SHP77 treated with DMSO at 0.1 percent for 48 hours (cell line): ENCODE measurements at regions not wholly inside any gene's neighbourhood (a gene's known extent, or its start where the extent isn't known, plus 50 kb on each side); places are given as distances from the start of the nearest gene placed in this dataset.
"Not testable (repeated sequence)": the region's sequence is repeated elsewhere in the genome, so short reads cannot be mapped to it uniquely, and the experiment has no call there.

Experiments used
- DNase-seq: peaks from one replicate; lab custom pipeline; 2025; lab: John Stamatoyannopoulos, UW

DNA sequence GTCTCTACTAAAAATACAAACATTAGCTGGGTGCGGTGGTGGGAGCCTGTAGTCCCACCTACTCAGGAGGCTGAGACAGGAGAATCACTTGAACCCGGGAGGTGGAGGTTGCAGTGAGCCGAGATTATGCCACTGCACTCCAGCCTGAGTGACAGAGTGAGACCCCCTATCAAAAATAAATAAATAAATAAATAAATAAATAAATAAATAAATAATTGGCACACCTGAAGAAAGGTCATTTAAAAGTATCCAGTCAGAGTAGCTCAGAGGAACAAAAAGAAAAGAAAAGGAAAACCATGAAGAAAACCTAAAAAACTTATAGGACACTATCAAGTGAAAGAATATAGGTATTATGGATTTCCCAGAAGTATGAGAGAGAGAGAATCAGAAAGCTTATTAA, 330.1 kb upstream of the AR start:
- DNase-seq: not testable (repeated sequence)

DNA sequence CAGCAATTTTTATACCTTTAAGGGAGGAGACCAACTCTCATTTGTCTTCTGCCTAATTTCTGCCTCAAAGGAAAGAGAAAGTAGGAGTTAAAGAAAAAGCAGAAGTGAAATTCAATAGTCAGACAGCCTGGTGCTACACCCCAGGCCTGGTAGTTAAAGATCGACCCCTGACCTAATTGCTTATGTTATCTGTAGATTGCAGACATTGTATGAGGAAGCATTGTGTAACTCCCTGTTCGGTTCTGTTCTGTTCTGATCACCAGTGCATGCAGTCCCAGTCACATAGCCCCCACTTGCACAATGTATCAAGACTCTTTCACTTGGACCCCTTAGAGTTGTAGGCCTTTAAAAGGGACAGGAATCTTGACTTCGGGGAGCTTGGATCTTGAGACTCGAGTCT, 335.9 kb upstream of the AR start:
- no peak for DNase-seq

DNA sequence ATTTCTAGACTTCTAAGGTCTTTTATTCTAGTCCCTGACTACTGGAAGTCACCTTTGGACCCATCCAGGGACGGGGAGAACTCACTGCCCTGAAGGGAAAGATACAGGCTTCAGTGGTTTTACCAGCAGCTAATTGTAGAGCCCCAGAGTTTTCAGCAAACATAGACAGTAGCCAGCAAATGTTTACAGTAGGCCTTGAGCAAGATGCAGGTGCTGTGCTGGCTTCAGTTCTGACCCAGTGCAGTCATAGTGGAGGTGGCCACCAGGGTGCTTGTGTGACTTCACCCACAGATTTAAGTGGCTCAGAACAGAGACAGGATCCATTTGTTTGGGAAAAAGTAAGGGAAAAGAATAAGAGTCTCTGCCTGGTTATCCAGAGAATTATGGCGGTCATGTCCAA, 384.4 kb upstream of the AR start:
- DNase-seq: no peak

DNA sequence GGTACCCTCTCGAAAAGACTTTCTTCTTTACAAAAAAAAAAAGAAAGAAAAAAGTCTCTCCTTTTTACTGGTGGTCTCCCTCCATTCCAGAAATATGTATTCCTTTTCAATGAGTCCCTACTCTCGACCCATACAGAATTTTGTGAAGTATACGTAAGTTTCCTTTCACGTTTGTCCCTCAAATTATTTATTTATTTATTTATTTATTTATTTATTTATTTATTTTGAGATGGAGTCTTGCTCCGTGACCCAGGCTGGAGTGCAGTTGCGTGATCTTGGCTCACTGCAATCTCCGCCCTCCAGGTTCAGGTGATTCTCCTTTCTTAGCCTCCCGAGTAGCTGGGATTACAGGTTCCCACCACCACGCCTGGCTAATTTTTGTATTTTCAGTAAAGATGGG, 429.2 kb upstream of the AR start:
- DNase-seq: no peak

DNA sequence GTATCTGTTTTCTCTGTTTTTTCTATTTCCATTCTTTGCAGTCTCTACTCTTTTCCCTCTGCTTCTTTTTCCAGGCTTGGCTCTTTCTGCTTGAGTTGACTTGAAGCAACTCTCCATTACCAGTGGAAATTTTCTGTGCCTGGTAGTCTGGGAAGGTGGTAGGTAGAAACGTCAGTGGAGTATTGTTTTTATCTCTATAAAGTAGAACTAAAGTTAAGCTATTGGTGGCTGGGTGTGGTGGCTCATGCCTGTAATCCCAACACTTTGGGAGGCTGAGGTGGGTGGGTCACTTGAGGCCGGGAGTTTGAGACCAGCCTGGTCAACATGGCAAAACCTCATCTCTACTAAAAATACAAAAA, 438.1 kb upstream of the AR start:
- no peak for DNase-seq

DNA sequence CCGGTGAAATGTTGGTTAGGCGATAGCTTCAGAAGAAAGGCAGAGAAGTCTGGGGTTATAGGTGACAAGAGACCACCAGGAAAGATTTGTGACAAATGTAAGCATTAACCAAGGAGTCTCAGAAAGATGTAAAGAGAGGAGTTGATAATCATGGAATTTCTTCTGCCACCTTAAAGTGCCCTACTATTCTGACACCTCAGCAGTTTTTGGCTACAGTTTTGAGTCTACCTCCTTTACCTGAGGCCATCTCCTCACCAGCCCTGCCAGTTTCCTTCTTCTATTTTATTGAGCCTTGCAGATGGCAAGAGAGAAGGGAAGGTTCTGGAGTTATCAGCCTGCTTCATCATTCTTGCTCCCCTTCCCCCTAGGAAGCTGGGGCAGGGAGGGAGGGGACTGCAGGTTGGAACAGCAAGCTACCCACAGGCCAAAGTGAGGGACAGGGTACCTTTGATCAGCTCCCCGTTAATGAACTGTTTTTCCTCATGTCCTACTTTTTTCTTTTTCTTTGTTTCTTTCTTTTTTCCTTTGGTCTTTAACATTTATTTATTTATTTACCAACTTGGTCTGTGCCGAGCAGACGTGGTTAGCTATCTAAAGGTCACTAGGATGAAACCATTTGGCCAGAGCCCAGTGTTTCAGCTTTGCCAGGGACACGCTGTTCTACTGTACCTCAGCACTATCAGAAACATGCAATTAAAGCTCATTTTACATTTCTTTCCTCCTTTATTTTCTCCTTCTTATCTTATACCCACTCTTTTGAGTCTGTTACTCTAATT, 438.7 kb upstream of the AR start:
- no peak for DNase-seq

DNA sequence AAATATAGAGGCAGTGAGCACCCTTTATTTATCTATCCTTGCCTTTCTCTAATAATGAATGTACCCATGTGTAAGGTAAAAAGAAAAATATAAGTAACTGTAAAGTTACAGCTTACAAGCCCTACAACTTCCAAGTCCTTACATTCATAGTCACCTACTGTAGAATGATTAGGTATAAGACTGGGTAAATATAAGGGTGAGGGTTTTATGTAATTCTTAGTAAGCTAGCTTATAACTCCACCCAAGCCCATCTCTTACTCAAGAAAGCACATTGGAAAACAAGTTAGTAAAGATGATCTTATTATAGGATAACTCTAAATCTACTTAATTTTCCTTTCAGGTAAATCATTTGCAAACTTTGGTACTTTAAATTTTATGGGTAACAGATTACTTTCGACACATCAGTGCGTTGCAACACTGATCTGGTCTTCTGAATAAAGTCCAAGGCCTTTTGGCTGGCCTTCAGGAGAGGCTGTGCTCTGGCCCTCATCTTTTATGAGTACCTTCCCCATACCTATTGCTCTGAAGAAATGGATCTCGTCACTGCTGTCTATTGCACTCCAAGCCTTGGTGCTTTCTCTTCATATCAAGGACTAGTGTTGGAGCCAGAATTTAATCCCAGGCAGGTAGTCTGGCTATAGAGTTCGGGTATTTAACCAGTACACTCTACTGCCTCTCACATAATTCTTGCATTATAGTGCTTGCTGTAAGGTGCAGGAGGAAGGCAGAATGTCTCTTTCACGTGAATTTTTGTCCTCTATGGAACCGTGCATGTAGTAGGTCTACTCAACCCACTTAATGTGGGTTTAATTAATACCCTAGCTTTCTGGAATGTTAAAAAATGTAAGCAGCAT, 443.6 kb upstream of the AR start:
- no peak for DNase-seq

DNA sequence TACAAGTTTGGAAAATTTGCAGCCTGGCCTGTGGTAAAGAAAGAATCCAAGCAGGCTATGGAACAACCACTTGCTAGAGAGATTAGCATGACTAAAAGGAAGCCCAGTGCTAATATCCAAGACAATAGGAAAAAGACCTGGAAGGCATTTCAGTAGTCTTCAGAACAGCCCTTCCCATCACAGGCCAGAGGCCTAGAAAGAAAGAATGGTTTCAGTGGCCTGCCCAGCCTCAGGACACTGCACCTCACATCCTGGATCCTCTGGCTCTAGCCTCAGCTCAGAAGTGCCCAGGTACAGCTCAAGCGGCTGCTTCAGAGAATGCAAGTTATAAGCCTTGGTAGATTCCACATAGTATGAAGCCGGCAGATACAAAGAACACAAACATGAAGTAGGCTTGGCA, 449.8 kb upstream of the AR start:
- DNase-seq: no peak

DNA sequence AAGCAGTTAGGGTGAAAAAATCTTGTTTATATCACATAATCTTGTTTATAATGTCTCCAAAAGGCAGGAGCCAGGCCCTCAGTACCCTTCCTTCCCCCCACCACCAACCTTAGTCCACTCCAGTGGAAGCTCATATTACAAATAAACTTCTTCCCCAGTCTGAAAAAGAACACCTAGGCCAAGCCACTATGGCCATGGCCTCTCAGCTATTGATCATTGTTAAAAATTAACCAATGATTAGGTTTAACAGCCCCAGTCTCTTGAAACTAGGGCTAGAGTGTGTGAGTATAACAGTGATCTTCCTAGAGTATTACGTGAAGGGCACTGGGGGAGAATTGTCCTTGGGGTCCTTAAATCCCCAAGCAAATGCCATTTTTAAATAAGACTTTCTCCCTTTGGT, 411.9 kb upstream of the EDA2R start:
- DNase-seq: no peak

DNA sequence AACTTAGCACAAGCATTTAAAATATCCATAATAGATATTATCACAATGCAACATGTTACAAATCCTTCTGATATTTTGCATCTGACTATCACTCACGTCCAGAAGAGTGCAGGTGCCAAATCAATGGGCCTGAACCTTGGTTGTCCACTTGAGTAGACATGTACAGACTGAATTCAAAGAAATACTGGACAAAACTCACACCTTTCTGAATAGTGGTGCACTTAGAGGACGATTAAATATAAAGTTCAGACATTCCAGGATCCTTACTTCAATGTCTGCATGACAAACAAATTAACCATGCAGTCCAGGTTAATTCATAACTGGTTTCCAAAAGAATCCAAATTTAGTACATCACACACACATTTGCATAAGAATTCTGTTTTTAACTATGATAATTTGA, 406.0 kb upstream of the EDA2R start:
- DNase-seq: no peak

DNA sequence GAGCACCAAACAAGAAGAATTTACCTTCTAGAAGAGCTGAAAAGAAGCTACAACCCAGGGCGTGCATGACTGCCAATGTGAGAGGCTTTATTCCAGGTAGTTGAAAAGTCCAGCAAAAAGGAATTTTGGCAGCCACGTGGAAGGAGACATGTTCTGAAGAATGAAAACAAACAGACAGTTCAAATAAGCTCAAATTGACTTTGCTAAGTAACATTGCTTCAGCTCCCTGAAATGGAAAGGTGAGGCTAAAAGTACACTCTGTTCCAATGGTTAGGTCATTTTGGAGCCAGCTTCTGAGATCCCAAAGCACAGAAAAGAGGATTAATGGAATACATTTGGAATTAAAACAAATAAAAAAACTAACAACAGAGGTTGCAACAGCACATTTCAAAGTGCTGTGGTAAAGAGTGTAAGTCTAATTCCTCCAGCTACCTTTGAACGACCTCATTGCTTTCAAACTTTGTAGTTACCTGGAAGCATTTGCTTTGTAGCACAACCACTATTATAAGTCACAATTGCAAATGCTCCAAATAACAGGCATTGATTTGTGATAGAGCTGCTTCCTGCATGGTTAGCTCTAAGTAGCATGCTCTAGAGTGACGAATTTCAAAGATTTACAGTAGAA, 405.3 kb upstream of the EDA2R start:
- no peak for DNase-seq

DNA sequence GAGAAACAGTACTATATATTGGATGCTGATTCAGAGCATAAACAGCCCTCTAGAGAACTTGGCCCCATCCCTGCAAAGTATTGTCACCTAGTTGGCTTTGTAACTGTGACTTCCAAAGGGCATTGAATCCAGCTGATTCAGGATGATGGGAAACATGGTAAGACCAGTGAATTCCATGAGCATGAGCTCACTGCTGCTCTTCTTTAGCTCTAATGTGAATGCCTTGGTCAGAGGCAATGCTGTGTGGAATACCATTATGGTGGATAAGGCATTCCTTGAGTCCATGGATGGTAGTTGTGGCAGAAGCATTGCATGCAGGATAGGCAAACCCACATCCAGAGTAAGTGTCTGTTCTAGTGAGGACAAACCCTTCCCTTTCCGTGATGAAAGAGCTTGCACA, 365.6 kb upstream of the EDA2R start:
- no peak for DNase-seq

DNA sequence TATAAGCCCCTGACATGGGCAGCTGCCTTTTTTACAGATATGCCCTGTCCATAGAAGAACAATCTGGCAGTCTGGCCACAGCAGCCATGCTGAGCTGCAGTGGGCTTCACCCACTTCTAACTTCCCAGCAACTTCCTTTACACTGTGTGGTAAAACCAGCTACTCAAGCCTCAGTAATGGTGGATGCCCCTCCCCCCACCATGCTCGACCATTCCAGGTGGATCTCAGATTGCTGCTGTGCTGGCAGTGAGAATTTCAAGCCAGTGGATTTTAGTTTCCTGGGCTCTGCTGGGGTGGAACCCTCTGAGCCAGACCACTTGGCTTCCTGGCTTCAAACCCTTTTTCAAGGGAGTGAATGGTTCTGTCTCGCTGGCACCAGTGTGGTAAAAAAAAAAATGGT, 355.9 kb upstream of the EDA2R start:
- DNase-seq: no peak

DNA sequence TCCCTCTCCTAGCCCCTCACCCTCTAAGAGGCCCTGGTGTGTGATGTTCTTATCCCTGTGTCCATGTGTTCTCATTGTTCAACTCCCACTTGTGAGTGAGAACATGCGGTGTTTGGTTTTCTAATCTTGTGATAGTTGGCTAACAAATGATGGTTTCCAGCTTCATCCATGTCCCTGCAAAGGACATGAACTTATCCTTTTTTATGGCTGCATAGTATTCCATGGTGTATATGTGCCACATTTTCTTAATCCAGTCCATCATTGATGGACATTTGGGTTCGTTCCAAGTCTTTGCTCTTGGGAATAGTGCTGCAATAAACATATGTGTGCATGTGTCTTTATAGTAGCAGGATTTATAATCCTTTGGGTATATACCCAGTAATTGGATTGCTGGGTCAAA, 353.2 kb upstream of the EDA2R start:
- DNase-seq: not testable (repeated sequence)

DNA sequence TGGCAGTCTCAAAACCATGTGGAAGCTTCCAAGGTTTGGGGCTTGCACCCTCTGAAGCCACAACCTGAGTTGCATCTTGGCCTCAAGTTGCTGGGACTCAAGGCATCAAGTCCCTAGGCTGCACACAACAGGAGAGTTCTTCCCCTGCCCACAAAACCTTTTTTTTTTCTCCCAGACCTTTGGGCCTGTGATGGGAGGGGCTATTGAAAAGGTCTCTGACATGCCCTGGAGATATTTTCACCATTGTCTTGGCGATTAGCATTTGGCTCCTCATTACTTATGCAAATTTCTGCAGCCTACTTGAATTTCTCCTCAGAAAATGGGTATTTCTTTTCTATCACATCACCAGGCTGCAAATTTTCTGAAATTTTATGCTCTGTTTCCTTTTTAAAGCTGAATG, 349.5 kb upstream of the EDA2R start:
- no peak for DNase-seq

DNA sequence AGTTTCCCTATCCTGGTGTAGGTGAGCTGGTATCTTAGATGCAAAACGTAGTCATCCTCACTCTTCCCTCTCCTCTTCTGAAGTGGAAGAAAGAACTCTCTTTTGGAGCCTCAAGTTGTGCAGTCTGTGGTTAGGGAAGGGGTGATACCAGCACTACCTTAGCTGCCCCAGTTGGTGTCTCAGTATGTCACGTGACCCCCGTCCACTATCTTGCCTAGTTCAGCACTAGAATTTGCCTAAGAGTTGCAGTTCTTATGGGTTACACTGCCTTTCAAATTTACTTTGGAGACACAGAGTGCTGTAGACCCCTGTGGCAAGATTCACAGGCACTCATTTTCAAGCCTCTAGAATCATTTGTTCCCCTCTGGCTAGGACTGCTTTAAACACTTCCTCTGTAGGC, 322.8 kb upstream of the EDA2R start:
- DNase-seq: no peak

DNA sequence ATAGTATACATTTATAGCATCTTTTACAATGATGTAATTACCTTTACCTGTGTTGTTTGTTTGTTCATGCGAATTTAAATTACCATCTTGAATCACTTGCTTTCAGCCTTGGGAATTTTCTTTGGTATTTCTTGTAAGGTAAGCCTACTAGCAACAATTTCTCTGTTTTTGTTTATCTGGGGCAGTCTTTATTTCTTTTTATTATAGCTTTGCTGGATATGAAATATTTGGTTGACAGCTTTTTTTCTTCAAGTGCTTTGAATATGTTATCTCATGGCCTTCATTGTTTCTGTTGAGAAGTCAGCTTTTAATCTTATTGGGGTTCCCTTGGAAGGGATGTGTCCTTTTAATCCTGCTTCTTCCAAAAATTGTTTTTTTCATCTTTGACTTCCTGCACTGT, 292.8 kb upstream of the EDA2R start:
- DNase-seq: no peak

DNA sequence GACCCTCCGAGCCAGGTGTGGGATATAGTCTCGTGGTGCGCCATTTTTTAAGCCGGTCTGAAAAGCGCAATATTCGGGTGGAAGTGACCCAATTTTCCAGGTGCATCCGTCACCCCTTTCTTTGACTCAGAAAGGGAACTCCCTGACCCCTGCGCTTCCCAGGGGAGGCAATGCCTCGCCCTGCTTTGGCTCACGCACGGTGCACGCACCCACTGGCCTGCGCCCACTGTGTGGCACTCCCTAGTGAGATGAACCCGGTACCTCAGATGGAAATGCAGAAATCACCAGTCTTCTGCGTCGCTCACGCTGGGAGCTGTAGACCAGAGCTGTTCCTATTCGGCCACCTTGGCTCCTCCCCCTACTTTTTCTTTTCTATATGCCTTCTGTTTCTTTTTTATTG, 291.6 kb upstream of the EDA2R start:
- not testable (repeated sequence) for DNase-seq

DNA sequence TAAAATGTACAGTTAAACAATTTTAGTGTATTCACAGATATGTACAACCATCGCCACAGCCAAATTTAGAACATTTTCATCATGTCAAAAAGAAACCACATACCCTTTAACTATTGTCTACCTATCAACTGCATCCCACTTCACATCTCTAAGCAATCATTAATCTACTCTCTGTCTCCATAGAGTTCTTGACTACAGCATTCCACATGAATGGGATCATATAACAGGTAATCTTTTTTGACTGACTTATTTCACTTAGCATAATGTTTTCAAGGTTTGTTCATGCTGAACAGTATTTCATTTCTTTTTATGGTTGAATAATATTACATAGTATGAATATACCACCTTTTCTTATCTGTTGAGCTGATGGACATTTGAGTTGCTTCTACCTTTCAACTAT, 281.4 kb upstream of the EDA2R start:
- DNase-seq: no peak

DNA sequence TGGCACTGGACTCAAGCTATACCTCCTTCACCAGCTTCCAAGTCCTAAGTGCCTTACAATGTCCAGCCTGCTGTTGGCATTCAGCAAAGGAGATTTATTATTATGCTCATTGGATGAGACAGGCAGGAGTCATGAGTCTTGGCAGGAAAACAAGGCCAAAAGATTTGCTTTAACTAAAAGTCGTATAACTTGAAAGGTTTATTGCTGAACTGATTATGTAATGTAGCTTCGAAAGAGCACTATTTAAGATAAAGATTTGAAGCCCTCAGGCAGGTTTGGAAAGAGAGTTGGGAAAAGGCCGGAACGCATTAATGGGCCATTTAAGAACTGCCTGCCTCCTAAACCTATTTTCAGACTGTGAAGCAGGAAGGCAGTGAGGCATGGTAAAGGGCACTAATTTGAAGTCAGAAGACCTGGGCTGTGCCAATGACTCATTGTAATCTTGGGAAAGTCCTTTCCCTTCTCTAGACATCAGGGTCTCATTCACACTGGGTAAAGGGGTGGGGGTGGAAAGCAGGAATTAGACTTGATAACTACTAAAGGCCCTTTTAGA, 280.5 kb upstream of the EDA2R start:
- DNase-seq: no peak

DNA sequence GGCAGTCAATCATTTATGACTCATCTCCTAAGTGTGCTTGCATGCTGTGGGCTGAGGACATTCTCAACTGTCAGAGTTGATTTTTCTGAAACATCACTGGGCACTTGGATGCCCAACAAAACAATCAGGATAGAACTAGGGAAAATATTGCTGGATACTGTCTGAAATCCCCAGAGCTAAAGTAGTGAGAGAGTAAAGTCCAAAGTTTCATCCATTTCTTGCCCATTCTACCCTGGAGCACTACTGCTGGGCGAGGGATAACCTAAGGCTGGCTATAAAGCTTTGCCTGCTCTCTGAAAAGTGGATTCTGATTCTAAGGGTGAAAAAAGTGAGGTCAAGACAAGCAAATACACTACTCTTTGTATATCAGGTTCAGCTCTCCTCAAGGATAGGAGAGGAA, 279.6 kb upstream of the EDA2R start:
- no peak for DNase-seq

DNA sequence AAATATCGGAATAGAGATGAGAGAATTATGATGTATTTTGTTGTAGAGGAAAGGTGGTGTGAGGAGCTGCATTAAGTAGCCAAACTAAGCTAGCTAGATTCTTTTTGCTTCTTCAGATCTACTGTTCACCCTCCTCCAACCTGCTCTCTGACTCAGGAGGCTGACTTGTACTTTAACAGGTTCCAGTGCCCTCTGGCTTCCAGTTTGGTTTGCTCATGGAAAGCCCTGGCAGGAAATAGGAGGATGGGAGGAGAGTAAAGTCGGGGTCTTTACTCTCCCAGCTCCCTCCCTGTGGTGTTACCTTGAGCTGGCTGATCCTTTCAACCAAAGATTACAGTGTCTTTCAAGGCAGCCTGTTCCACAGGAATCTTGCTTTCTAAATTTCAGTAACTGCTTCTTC, 277.0 kb upstream of the EDA2R start:
- no peak for DNase-seq

DNA sequence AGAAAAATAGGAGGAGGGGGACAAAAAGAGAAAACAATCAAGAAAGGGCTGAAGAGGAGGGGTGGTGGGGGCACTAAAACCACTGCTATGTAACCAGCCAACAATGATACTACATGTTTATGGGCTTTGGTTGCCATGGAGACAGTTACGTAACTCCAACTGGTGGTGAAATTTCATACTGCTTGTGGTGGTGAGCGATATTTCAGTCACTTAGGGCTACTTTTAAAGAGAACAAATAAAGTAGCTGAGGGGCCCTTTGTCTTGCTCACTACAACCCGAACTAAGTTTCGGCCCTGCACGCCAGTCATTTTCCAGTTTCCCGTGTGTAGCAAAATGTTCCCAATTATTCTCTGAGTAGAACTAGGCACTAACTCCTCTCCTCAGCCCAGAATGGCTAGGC, 275.2 kb upstream of the EDA2R start:
- no peak for DNase-seq
